ENCODE measurements at regions not wholly inside any gene's neighbourhood (a gene's known extent, or its start where the extent isn't known, plus 50 kb on each side); places are given as distances from the start of the nearest gene placed in this dataset.

- H3K9me3 ChIP-seq, result no peaks in the 10 kb centered on the region
- no peak for DNase-seq
- no peaks in the 10 kb centered on the region for H3K4me1 ChIP-seq
- H3K27ac ChIP-seq, result no peak overlapping the region
- H3K36me3 ChIP-seq, result no peaks in the 10 kb centered on the region
- intact Hi-C loops (cut with DNase I; ENCODE audit: low total_unique reads), result no loop called here
- no peak overlapping the region for H3K4me3 ChIP-seq
- TF ChIP-seq CTCF (IDR thresholded peaks at IDR 0.05) (no peak), POLR2A (IDR thresholded peaks at IDR 0.05) (no peak)
- no peaks in the 10 kb centered on the region for H3K27me3 ChIP-seq
These were observed 940.2 kb upstream of the FANCL start for GRCh38 chr2:59181347-59181746.

- H3K27me3 ChIP-seq, result no peaks in the 10 kb centered on the region
- H3K4me3 ChIP-seq, result no peak overlapping the region
- no peak for DNase-seq
- H3K27ac ChIP-seq, result no peak overlapping the region
- intact Hi-C loops (cut with DNase I; ENCODE audit: low total_unique reads), result no loop called here
- H3K36me3 ChIP-seq, result no peaks in the 10 kb centered on the region
- no peaks in the 10 kb centered on the region for H3K9me3 ChIP-seq
- TF ChIP-seq CTCF (IDR thresholded peaks at IDR 0.05) (no peak), POLR2A (IDR thresholded peaks at IDR 0.05) (no peak)
- H3K4me1 ChIP-seq, result no peaks in the 10 kb centered on the region
These were observed 939.5 kb upstream of the FANCL start for GRCh38 chr2:59180621-59181020.

- Histone ChIP-seq H3K36me3 (no peaks in the 10 kb centered on the region), H3K27ac (no peak overlapping the region), H3K4me3 (no peak overlapping the region), H3K27me3 (no peaks in the 10 kb centered on the region), H3K4me1 (no peaks in the 10 kb centered on the region), H3K9me3 (no peaks in the 10 kb centered on the region)
- DNase-seq, result no peak
- TF ChIP-seq CTCF (IDR thresholded peaks at IDR 0.05) (no peak), POLR2A (IDR thresholded peaks at IDR 0.05) (no peak)
- intact Hi-C loops (cut with DNase I; ENCODE audit: low total_unique reads), result no loop called here
These were observed 939.0 kb upstream of the FANCL start for GRCh38 chr2:59180111-59180510.

- Histone ChIP-seq H3K4me1 (no peaks in the 10 kb centered on the region), H3K4me3 (no peak overlapping the region), H3K27ac (no peak overlapping the region), H3K9me3 (no peaks in the 10 kb centered on the region), H3K36me3 (no peaks in the 10 kb centered on the region), H3K27me3 (no peaks in the 10 kb centered on the region)
- TF ChIP-seq POLR2A (IDR thresholded peaks at IDR 0.05) (no peak), CTCF (IDR thresholded peaks at IDR 0.05) (no peak)
- intact Hi-C loops (cut with DNase I; ENCODE audit: low total_unique reads), result no loop called here
- no peak for DNase-seq
These were observed 936.6 kb upstream of the FANCL start for GRCh38 chr2:59177748-59178147.

GRCh38 chr2:59176737-59177136 is 935.6 kb upstream of the FANCL start:
- Histone ChIP-seq H3K4me1 (no peaks in the 10 kb centered on the region), H3K9me3 (no peaks in the 10 kb centered on the region), H3K36me3 (no peaks in the 10 kb centered on the region), H3K27ac (no peak overlapping the region), H3K4me3 (no peak overlapping the region), H3K27me3 (no peaks in the 10 kb centered on the region)
- intact Hi-C loops (cut with DNase I; ENCODE audit: low total_unique reads), result no loop called here
- no peak for TF ChIP-seq POLR2A (IDR thresholded peaks at IDR 0.05)
- no peak for TF ChIP-seq CTCF (IDR thresholded peaks at IDR 0.05)
- no peak for DNase-seq
